ENCODE measurements at regions not wholly inside any gene's neighbourhood (a gene's known extent, or its start where the extent isn't known, plus 50 kb on each side); places are given as distances from the start of the nearest gene placed in this dataset.

- Histone ChIP-seq H3K79me2 (replicated peaks; ENCODE audit: insufficient read depth, low read length) (no peaks in the 10 kb centered on the region), H3F3A (ENCODE audit: insufficient read depth, low read length, poor library complexity, severe bottlenecking) (no peaks in the 10 kb centered on the region), H3K9ac (ENCODE audit: low read length) (no peak overlapping the region), H3K36me3 (ENCODE audit: insufficient read depth, low read length) (no peaks in the 10 kb centered on the region), H3K9me2 (ENCODE audit: insufficient read depth, low read length) (no peaks in the 10 kb centered on the region), H3K4me3 (ENCODE audit: low read length) (no peak overlapping the region), H4K20me1 (ENCODE audit: insufficient read depth) (no peaks in the 10 kb centered on the region), H3K9me3 (ENCODE audit: low read length) (no peaks in the 10 kb centered on the region), H2AFZ (ENCODE audit: low read depth, low read length) (no peak overlapping the region), H3K4me2 (ENCODE audit: low read length) (no peak overlapping the region), H3K27me3 (ENCODE audit: insufficient read depth, low read depth, low read length) (no peaks in the 10 kb centered on the region), H3K27ac (ENCODE audit: low read length) (no peak overlapping the region)
- TF ChIP-seq POLR2AphosphoS5 (IDR thresholded peaks at IDR 0.05) (no peak), REST (IDR thresholded peaks at IDR 0.05; ENCODE audit: borderline replicate concordance) (no peak), EP300 (conservative IDR thresholded peaks at IDR 0.05; ENCODE audit: poor library complexity, severe bottlenecking) (no peak), RAD21 (conservative IDR thresholded peaks at IDR 0.05) (no peak), SMC3 (conservative IDR thresholded peaks at IDR 0.05; ENCODE audit: poor library complexity) (no peak), CTCF (IDR thresholded peaks at IDR 0.05; ENCODE audit: poor library complexity, severe bottlenecking) (no peak), TAF1 (IDR thresholded peaks at IDR 0.05; ENCODE audit: low read depth) (no peak), MXI1 (conservative IDR thresholded peaks at IDR 0.05; ENCODE audit: poor library complexity, severe bottlenecking) (no peak), EZH2 (IDR thresholded peaks at IDR 0.05; ENCODE audit: borderline replicate concordance, insufficient read depth, low read length, poor library complexity, severe bottlenecking) (no peak)
Observed at GRCh38 chr5:51846015-51846414, 462.8 kb downstream of the ISL1 start.

- Histone ChIP-seq H3K27me3 (ENCODE audit: insufficient read depth, low read depth, low read length) (no peaks in the 10 kb centered on the region), H3K9me2 (ENCODE audit: insufficient read depth, low read length) (no peaks in the 10 kb centered on the region), H3K4me3 (ENCODE audit: low read length) (no peak overlapping the region), H3K9ac (ENCODE audit: low read length) (no peak overlapping the region), H3F3A (ENCODE audit: insufficient read depth, low read length, poor library complexity, severe bottlenecking) (peaks cover 3% of the 10 kb centered on the region), H3K36me3 (ENCODE audit: insufficient read depth, low read length) (no peaks in the 10 kb centered on the region), H3K9me3 (ENCODE audit: low read length) (no peaks in the 10 kb centered on the region), H2AFZ (ENCODE audit: low read depth, low read length) (no peak overlapping the region), H4K20me1 (ENCODE audit: insufficient read depth) (no peaks in the 10 kb centered on the region), H3K4me2 (ENCODE audit: low read length) (no peak overlapping the region), H3K27ac (ENCODE audit: low read length) (no peak overlapping the region), H3K79me2 (replicated peaks; ENCODE audit: insufficient read depth, low read length) (no peaks in the 10 kb centered on the region)
- TF ChIP-seq EP300 (conservative IDR thresholded peaks at IDR 0.05; ENCODE audit: poor library complexity, severe bottlenecking) (no peak), TAF1 (IDR thresholded peaks at IDR 0.05; ENCODE audit: low read depth) (no peak), MXI1 (conservative IDR thresholded peaks at IDR 0.05; ENCODE audit: poor library complexity, severe bottlenecking) (no peak), EZH2 (IDR thresholded peaks at IDR 0.05; ENCODE audit: borderline replicate concordance, insufficient read depth, low read length, poor library complexity, severe bottlenecking) (no peak), SMC3 (conservative IDR thresholded peaks at IDR 0.05; ENCODE audit: poor library complexity) (no peak), REST (IDR thresholded peaks at IDR 0.05; ENCODE audit: borderline replicate concordance) (no peak), CTCF (IDR thresholded peaks at IDR 0.05; ENCODE audit: poor library complexity, severe bottlenecking) (no peak), RAD21 (conservative IDR thresholded peaks at IDR 0.05) (no peak), POLR2AphosphoS5 (IDR thresholded peaks at IDR 0.05) (no peak)
Observed at GRCh38 chr5:51859624-51860023, 476.4 kb downstream of the ISL1 start.
